Endothelial cell of umbilical vein (primary cell): ENCODE measurements at regions not wholly inside any gene's neighbourhood (a gene's known extent, or its start where the extent isn't known, plus 50 kb on each side); places are given as distances from the start of the nearest gene placed in this dataset.

ENCODE experiments used
- POLR2AphosphoS5 ChIP-seq: IDR thresholded peaks from 2 replicates; pipeline ENCODE4 v1.6.1; 2012; ENCODE audit warnings: low read depth, mild to moderate bottlenecking, control low read depth, low read length, moderate library complexity; ENCODE audit not compliant: insufficient read depth
- TF ChIP-seq, protein P1 (sequence below), 2 donors: IDR thresholded peaks; 1 replicate in 1 of 2; 2 replicates in 1 of 2; pipeline ENCODE4 v1.5.1; 2011; ENCODE audit warnings: low read length in 2 of 2, mild to moderate bottlenecking in 2 of 2, moderate library complexity in 2 of 2, control low read depth in 1 of 2, inconsistent platforms in 1 of 2, low read depth in 1 of 2; ENCODE audit not compliant: insufficient read depth in 1 of 2; ENCODE audit errors: extremely low read depth in 1 of 2

GRCh38 chr6:795046-795685 lies 102.2 kb upstream of the EXOC2 start:
- no peak for TF ChIP-seq POLR2AphosphoS5
- TF ChIP-seq, protein P1, sequence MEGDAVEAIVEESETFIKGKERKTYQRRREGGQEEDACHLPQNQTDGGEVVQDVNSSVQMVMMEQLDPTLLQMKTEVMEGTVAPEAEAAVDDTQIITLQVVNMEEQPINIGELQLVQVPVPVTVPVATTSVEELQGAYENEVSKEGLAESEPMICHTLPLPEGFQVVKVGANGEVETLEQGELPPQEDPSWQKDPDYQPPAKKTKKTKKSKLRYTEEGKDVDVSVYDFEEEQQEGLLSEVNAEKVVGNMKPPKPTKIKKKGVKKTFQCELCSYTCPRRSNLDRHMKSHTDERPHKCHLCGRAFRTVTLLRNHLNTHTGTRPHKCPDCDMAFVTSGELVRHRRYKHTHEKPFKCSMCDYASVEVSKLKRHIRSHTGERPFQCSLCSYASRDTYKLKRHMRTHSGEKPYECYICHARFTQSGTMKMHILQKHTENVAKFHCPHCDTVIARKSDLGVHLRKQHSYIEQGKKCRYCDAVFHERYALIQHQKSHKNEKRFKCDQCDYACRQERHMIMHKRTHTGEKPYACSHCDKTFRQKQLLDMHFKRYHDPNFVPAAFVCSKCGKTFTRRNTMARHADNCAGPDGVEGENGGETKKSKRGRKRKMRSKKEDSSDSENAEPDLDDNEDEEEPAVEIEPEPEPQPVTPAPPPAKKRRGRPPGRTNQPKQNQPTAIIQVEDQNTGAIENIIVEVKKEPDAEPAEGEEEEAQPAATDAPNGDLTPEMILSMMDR (IDR thresholded peaks at IDR 0.05; ENCODE audit: extremely low read depth in 1 of 2, insufficient read depth in 1 of 2, low read depth in 1 of 2, low read length in 2 of 2), result no peak
